T-helper 17 cell (primary cell): ENCODE measurements at regions not wholly inside any gene's neighbourhood (a gene's known extent, or its start where the extent isn't known, plus 50 kb on each side); places are given as distances from the start of the nearest gene placed in this dataset.

Source experiments
- ATAC-seq: fragments of 150-1000 bp; cut with Tn5 transposase; 2 replicates; pipeline ENCODE4 v1.10.0; 2021; ENCODE audit warnings: mild to moderate bottlenecking, moderate library complexity
- DNase-seq, 3 donors: peaks; one replicate each; pipeline versions ENCODE4 v3.0.0 to v3.0.0-alpha.2; 2020 to 2021
- H3K9me3 ChIP-seq: one replicate; pipeline ENCODE4 v1.7.0; 2013; ENCODE audit warnings: low read length, mild to moderate bottlenecking; ENCODE audit not compliant: control insufficient read depth, poor library complexity, severe bottlenecking
- H3K27ac Mint-ChIP-seq: one replicate; pipeline ENCODE4 v1.8.0; 2022; ENCODE audit warnings: mild to moderate bottlenecking, moderate library complexity, mixed read lengths
- H3K27me3 Mint-ChIP-seq: one replicate; pipeline ENCODE4 v1.8.0; 2022; ENCODE audit warnings: mixed read lengths
- H3K36me3 Mint-ChIP-seq: one replicate; pipeline ENCODE4 v1.8.0; 2022; ENCODE audit warnings: low read depth, mixed read lengths
- H3K4me1 Mint-ChIP-seq: one replicate; pipeline ENCODE4 v1.8.0; 2022; ENCODE audit warnings: mild to moderate bottlenecking, mixed read lengths
- H3K4me3 Mint-ChIP-seq: one replicate; pipeline ENCODE4 v1.8.0; 2022; ENCODE audit warnings: mild to moderate bottlenecking, moderate library complexity, mixed read lengths

- H3K27me3 Mint-ChIP-seq, result no peaks in the 10 kb centered on the region
- no peak overlapping the region for H3K27ac Mint-ChIP-seq
- no peak overlapping the region for H3K4me3 Mint-ChIP-seq
- ATAC-seq (no peak), DNase-seq (no peak)
- H3K36me3 Mint-ChIP-seq, result no peaks in the 10 kb centered on the region
- no peaks in the 10 kb centered on the region for H3K4me1 Mint-ChIP-seq
- no peaks in the 10 kb centered on the region for H3K9me3 ChIP-seq
Observed at GRCh38 chrX:76228499-76228898, 55.6 kb downstream of the PBDC1 start.

GRCh38 chrX:76248901-76249300, 76.0 kb downstream of the PBDC1 start:
- ATAC-seq, result no peak

GRCh38 chrX:76253432-76253831, 80.6 kb downstream of the PBDC1 start:
- H3K4me3 Mint-ChIP-seq, result no peak overlapping the region
- H3K27me3 Mint-ChIP-seq, result no peaks in the 10 kb centered on the region
- peak in 1 of 3 donors; percentile 7 for DNase-seq
- H3K4me1 Mint-ChIP-seq, result no peaks in the 10 kb centered on the region
- no peaks in the 10 kb centered on the region for H3K9me3 ChIP-seq
- H3K36me3 Mint-ChIP-seq, result no peaks in the 10 kb centered on the region
- ATAC-seq, result peak; percentile 60
- no peak overlapping the region for H3K27ac Mint-ChIP-seq

More at GRCh38 chrX:76248901-76249300, 76.0 kb downstream of the PBDC1 start:
- no peak for DNase-seq
- no peak overlapping the region for H3K27ac Mint-ChIP-seq
- no peak overlapping the region for H3K4me3 Mint-ChIP-seq
- no peaks in the 10 kb centered on the region for H3K4me1 Mint-ChIP-seq
- H3K27me3 Mint-ChIP-seq, result no peaks in the 10 kb centered on the region
- no peaks in the 10 kb centered on the region for H3K9me3 ChIP-seq
- no peaks in the 10 kb centered on the region for H3K36me3 Mint-ChIP-seq

- H3K4me3 Mint-ChIP-seq, result no peak overlapping the region
- DNase-seq (peak in 1 of 3 donors; percentile 18), ATAC-seq (no peak)
- no peaks in the 10 kb centered on the region for H3K4me1 Mint-ChIP-seq
- no peaks in the 10 kb centered on the region for H3K27me3 Mint-ChIP-seq
- no peak overlapping the region for H3K27ac Mint-ChIP-seq
- peaks cover 3% of the 10 kb centered on the region for H3K9me3 ChIP-seq
- H3K36me3 Mint-ChIP-seq, result no peaks in the 10 kb centered on the region
Observed at GRCh38 chrX:76279007-76279406, 106.1 kb downstream of the PBDC1 start.
